Spleen (tissue), 7 donors: ENCODE measurements at regions not wholly inside any gene's neighbourhood (a gene's known extent, or its start where the extent isn't known, plus 50 kb on each side); places are given as distances from the start of the nearest gene placed in this dataset.

Experiments used
- CTCF ChIP-seq, 11 experiments: fragments of 200-600 bp in 7 of 11; fragments of 450-650 bp in 4 of 11; sonication (generic) in 4 of 11; IDR thresholded peaks in 8 of 11; conservative IDR thresholded peaks in 3 of 11; 1 replicate in 7 of 11; 2 replicates in 4 of 11; pipeline versions ENCODE4 v1.4.0 to v1.8.0; 2016 to 2021; ENCODE audit warnings: antibody characterized with exemption in 11 of 11, inconsistent platforms in 4 of 11, mild to moderate bottlenecking in 1 of 11
- POLR2A ChIP-seq, 3 donors: fragments of 450-650 bp; IDR thresholded peaks; one replicate each; pipeline ENCODE4 v1.5.1; 2017; ENCODE audit warnings: antibody characterized with exemption in 3 of 3, mild to moderate bottlenecking in 1 of 3
- donor health status: DM: no; HTN: no; CAD: no; lungs with moderate emphysema.
- donor health status: DM: no; HTN: no; CAD: no.
- donor health status: DM: no; HTN: no; CAD: no.

GRCh38 chr1:5451671-5452070 is 540.6 kb downstream of the NPHP4 start:
- TF ChIP-seq CTCF (IDR thresholded peaks at IDR 0.05 in 8 of 11, conservative IDR thresholded peaks at IDR 0.05 in 3 of 11) (no peak), POLR2A (IDR thresholded peaks at IDR 0.05) (no peak)
